DND-41 (cell line): ENCODE measurements at regions not wholly inside any gene's neighbourhood (a gene's known extent, or its start where the extent isn't known, plus 50 kb on each side); places are given as distances from the start of the nearest gene placed in this dataset.

Source experiments
- ATAC-seq: fragments of 200-7000 bp; cut with Tn5 transposase; 3 replicates; pipeline ENCODE4 v1.9.1; 2021; ENCODE audit warnings: low read depth; ENCODE audit not compliant: insufficient read depth
- DNase-seq: peaks from one replicate; pipeline ENCODE4 v3.0.0-alpha.2; 2020
- H2AFZ ChIP-seq: 2 replicates; pipeline ENCODE4 v1.6.0; 2012; ENCODE audit warnings: low read depth, low read length
- H3K27ac ChIP-seq: 2 replicates; pipeline ENCODE4 v1.5.1; 2012; ENCODE audit warnings: low read length, inconsistent platforms
- H3K27me3 ChIP-seq: fragments of 200-600 bp; sonication (generic); 2 replicates; pipeline ENCODE4 v1.6.0; 2012; ENCODE audit warnings: low read length, mild to moderate bottlenecking, inconsistent platforms; ENCODE audit not compliant: insufficient read depth, poor library complexity
- H3K36me3 ChIP-seq: 2 replicates; pipeline ENCODE4 v1.5.1; 2012; ENCODE audit warnings: low read length, inconsistent platforms; ENCODE audit not compliant: insufficient read depth
- H3K4me1 ChIP-seq: 2 replicates; pipeline ENCODE4 v1.5.1; 2012; ENCODE audit warnings: mild to moderate bottlenecking, low read length; ENCODE audit not compliant: insufficient read depth
- H3K4me2 ChIP-seq: 2 replicates; pipeline ENCODE4 v1.6.0; 2012; ENCODE audit warnings: mild to moderate bottlenecking, moderate library complexity, low read length, inconsistent platforms; ENCODE audit not compliant: insufficient read depth
- H3K4me3 ChIP-seq, 2 experiments: fragments of 200-600 bp in 1 of 2; shearing (Covaris generic) in 1 of 2; 2 replicates each; pipeline ENCODE4 v1.5.1; 2012 to 2016; ENCODE audit warnings: inconsistent platforms in 2 of 2, low read length in 2 of 2, mild to moderate bottlenecking in 2 of 2, low read depth in 1 of 2, moderate library complexity in 1 of 2
- H3K79me2 ChIP-seq: 2 replicates; pipeline ENCODE4 v1.6.0; 2012; ENCODE audit warnings: low read length, inconsistent platforms; ENCODE audit not compliant: insufficient read depth
- H3K9ac ChIP-seq: 2 replicates; pipeline ENCODE4 v1.6.0; 2012; ENCODE audit warnings: low read depth, mild to moderate bottlenecking, inconsistent platforms, low read length, moderate library complexity
- H3K9me3 ChIP-seq: 2 replicates; pipeline ENCODE4 v1.5.1; 2012; ENCODE audit warnings: low read length, moderate library complexity, mild to moderate bottlenecking, inconsistent platforms; ENCODE audit not compliant: insufficient read depth, severe bottlenecking
- H4K20me1 ChIP-seq: 2 replicates; pipeline ENCODE4 v1.6.0; 2012; ENCODE audit warnings: low read length; ENCODE audit not compliant: insufficient read depth
- EZH2 ChIP-seq: IDR thresholded peaks from 3 replicates; pipeline ENCODE4 v1.6.1; 2012; ENCODE audit warnings: borderline replicate concordance, low read depth, mild to moderate bottlenecking, moderate library complexity, low read length, inconsistent platforms; ENCODE audit not compliant: severe bottlenecking
- TF ChIP-seq, protein P1 (sequence below): IDR thresholded peaks from 2 replicates; pipeline ENCODE4 v1.5.1; 2012; ENCODE audit warnings: borderline replicate concordance, low read length, moderate library complexity, mild to moderate bottlenecking; ENCODE audit not compliant: poor library complexity, severe bottlenecking; ENCODE audit errors: extremely low read depth

DNA sequence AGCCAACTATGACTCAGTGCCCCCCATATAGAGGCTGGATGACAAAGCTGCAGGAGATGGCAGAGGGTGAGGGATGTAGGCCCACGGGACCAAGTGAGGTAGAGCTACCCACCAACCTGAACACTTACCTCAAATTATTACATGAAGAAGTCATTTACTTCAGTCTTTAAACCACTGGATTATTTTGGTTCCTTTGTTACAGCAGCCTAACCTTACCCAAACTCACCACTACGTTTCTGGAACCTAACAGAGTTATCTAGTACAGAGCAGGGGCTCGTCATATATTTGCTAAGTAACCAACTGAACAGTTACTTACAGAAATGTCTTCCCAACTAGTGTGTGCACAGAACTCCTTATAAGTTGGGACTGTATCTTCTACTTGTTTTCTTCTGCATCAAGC, 85.2 kb upstream of the IGF1 start:
- Histone ChIP-seq H3K36me3 (no peaks in the 10 kb centered on the region), H3K4me2 (no peak overlapping the region), H3K79me2 (no peaks in the 10 kb centered on the region), H3K4me1 (no peaks in the 10 kb centered on the region), H3K27ac (no peak overlapping the region), H2AFZ (no peak overlapping the region), H3K27me3 (no peaks in the 10 kb centered on the region), H3K4me3 (no peak overlapping the region), H3K9me3 (no peaks in the 10 kb centered on the region), H4K20me1 (no peaks in the 10 kb centered on the region), H3K9ac (no peak overlapping the region)
- TF ChIP-seq, protein P1, sequence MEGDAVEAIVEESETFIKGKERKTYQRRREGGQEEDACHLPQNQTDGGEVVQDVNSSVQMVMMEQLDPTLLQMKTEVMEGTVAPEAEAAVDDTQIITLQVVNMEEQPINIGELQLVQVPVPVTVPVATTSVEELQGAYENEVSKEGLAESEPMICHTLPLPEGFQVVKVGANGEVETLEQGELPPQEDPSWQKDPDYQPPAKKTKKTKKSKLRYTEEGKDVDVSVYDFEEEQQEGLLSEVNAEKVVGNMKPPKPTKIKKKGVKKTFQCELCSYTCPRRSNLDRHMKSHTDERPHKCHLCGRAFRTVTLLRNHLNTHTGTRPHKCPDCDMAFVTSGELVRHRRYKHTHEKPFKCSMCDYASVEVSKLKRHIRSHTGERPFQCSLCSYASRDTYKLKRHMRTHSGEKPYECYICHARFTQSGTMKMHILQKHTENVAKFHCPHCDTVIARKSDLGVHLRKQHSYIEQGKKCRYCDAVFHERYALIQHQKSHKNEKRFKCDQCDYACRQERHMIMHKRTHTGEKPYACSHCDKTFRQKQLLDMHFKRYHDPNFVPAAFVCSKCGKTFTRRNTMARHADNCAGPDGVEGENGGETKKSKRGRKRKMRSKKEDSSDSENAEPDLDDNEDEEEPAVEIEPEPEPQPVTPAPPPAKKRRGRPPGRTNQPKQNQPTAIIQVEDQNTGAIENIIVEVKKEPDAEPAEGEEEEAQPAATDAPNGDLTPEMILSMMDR = no peak
- no peak for TF ChIP-seq EZH2
- DNase-seq (no peak), ATAC-seq (no peak)

DNA sequence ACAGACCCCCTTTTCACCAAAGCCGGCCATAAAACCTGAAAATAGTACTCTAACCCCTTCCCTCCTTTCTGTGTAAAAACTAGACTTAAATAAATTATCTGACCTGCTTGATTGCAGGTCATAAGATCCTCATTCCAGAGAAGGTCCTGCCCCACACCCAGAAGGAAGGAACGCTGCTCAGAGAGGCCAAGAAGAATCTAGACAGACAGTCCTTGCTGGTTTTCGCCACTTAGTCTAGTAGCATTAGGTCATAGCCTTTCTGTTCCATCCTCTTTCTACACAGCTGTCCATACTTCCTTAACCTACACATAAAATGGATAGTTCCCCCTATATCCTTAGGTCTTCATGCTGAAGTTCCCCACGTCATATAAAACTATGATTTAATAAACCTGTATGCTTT, 83.7 kb upstream of the IGF1 start:
- no peak overlapping the region for H3K27ac ChIP-seq
- no peak overlapping the region for H3K9ac ChIP-seq
- H3K4me1 ChIP-seq = no peaks in the 10 kb centered on the region
- no peaks in the 10 kb centered on the region for H3K79me2 ChIP-seq
- ATAC-seq = no peak
- no peak overlapping the region for H2AFZ ChIP-seq
- H3K36me3 ChIP-seq = no peaks in the 10 kb centered on the region
- DNase-seq = no peak
- H3K4me2 ChIP-seq = no peak overlapping the region
- no peaks in the 10 kb centered on the region for H3K27me3 ChIP-seq
- no peaks in the 10 kb centered on the region for H4K20me1 ChIP-seq
- TF ChIP-seq, protein P1 = no peak
- no peak for TF ChIP-seq EZH2
- no peaks in the 10 kb centered on the region for H3K9me3 ChIP-seq
- no peak overlapping the region for H3K4me3 ChIP-seq

DNA sequence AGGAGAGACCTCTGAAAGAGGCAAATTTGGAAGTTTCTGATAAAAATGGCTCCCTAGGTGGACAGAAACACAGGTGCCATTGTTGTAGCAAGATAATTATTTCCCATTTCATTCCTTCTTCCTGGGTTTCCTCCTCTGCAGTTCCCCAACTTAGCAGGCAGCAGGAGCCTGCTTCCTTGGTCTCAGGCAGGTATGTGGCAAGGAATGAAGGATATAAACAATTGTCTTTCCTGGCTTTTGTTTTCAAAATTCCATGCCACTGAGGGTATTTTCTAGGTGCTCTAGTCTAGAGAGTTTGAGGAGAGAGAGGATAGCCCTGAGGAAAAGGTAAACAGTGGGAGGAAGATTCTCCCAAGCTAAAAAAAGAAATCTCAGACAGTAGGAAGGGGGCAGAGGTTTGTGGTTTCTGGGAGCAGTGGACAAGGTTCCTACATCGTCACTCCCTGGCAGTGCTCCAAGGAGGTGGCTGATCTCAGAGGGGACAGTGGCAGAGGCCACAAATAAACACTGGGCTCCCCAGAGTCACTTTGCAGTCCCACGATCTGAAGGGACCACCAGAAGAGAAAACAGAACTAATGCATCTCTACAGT, 82.6 kb upstream of the IGF1 start:
- Histone ChIP-seq H3K9me3 (no peaks in the 10 kb centered on the region), H4K20me1 (no peaks in the 10 kb centered on the region), H2AFZ (no peak overlapping the region), H3K27me3 (no peaks in the 10 kb centered on the region), H3K9ac (no peak overlapping the region), H3K79me2 (no peaks in the 10 kb centered on the region), H3K36me3 (no peaks in the 10 kb centered on the region), H3K4me3 (no peak overlapping the region), H3K4me2 (no peak overlapping the region), H3K27ac (no peak overlapping the region), H3K4me1 (no peaks in the 10 kb centered on the region)
- ATAC-seq (no peak), DNase-seq (no peak)
- TF ChIP-seq, protein P1 = no peak
- no peak for TF ChIP-seq EZH2

DNA sequence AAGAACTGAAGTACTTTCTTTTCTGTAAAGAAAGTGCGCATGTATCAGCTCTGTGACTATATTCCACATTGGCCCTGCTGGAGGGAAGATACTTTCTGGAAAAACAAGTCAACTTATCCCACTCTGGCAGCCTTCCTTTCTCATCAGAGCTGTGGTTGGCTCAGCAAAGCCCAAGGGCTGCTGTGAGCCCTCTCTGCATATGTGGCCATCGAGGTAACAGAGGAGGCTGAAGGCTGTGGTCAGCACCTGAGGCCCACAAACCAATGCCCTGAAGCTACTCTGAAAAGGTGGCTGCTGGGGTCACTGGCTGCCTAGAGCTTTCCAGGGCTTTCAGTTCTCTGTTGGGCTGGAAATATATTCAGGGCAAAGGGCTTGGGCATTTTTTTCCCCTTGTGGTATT, 70.8 kb upstream of the IGF1 start:
- Histone ChIP-seq H3K9me3 (no peaks in the 10 kb centered on the region), H2AFZ (no peak overlapping the region), H3K4me1 (no peaks in the 10 kb centered on the region), H3K27me3 (no peaks in the 10 kb centered on the region), H3K79me2 (no peaks in the 10 kb centered on the region), H3K27ac (no peak overlapping the region), H3K4me3 (no peak overlapping the region), H3K36me3 (no peaks in the 10 kb centered on the region), H3K9ac (no peak overlapping the region), H3K4me2 (no peak overlapping the region), H4K20me1 (no peaks in the 10 kb centered on the region)
- TF ChIP-seq, protein P1 = no peak
- no peak for TF ChIP-seq EZH2
- no peak for DNase-seq
- ATAC-seq = no peak
